Vagina (tissue), 2 donors: ENCODE measurements at regions not wholly inside any gene's neighbourhood (a gene's known extent, or its start where the extent isn't known, plus 50 kb on each side); places are given as distances from the start of the nearest gene placed in this dataset.

ENCODE experiments used
- DNase-seq, 2 donors: peaks; one replicate each; pipeline ENCODE4 v3.0.0-alpha.2; 2017; ENCODE audit errors: extremely low spot score in 2 of 2
- H3K27ac ChIP-seq: fragments of 200-600 bp; sonication (generic); one replicate; pipeline ENCODE4 v1.5.1; 2019
- H3K27me3 ChIP-seq: fragments of 200-600 bp; sonication (generic); one replicate; pipeline ENCODE4 v1.5.1; 2019
- H3K36me3 ChIP-seq, 2 donors: fragments of 200-600 bp; sonication (generic); one replicate each; pipeline ENCODE4 v1.5.1; 2017 to 2019
- H3K4me1 ChIP-seq: fragments of 200-600 bp; sonication (generic); one replicate; pipeline ENCODE4 v1.5.1; 2019
- H3K4me3 ChIP-seq, 2 donors: fragments of 200-600 bp; sonication (generic); 1 replicate in 1 of 2; 2 replicates in 1 of 2; pipeline ENCODE4 v1.5.1; 2016 to 2019
- H3K9me3 ChIP-seq: fragments of 200-600 bp; sonication (generic); one replicate; pipeline ENCODE4 v1.5.1; 2019
- POLR2A ChIP-seq, 2 donors: fragments of 450-650 bp; IDR thresholded peaks; one replicate each; pipeline ENCODE4 v1.6.1; 2017; ENCODE audit warnings: antibody characterized with exemption in 2 of 2, mild to moderate bottlenecking in 2 of 2, moderate library complexity in 2 of 2
- POLR2AphosphoS5 ChIP-seq, 2 donors: sonication (generic); formaldehyde crosslinking; IDR thresholded peaks; one replicate each; pipeline ENCODE4 v1.9.0; 2017; ENCODE audit warnings: antibody characterized with exemption in 2 of 2, mild to moderate bottlenecking in 2 of 2, low read depth in 1 of 2; ENCODE audit not compliant: insufficient read depth in 1 of 2
- intact Hi-C: fragments of 100-400 bp; cut with DNase I; formaldehyde crosslinking; loops from one replicate; pipeline ENCODE4 v1.15.1; 2023
- TF ChIP-seq, protein P1 (sequence below), 3 experiments: fragments of 450-650 bp in 2 of 3; fragments of 200-600 bp in 1 of 3; sonication (generic) in 1 of 3; IDR thresholded peaks; one replicate each; pipeline ENCODE4 v1.5.1; 2017 to 2019; ENCODE audit warnings: antibody characterized with exemption in 3 of 3, mild to moderate bottlenecking in 2 of 3, moderate library complexity in 2 of 3

DNA sequence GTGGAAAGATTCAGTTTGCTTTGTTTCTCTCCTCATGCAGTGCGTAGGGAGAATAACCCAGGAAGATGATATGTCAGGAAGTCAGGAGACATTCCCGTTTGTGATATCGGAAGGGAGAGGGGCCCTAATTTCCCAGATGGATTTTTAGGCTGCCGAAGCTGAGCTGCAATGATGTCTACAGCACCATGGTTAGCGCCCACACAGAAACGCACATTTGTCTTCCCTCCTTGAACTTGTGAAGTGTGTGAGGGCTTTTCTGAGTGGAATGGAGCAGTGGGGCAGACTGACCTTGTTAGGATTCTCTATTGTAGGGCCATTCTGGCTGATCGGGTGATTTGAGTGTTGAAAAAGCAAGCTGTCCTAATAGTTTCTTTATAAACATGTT, 191.3 kb upstream of the ARG1 start:
- TF ChIP-seq, protein P1, sequence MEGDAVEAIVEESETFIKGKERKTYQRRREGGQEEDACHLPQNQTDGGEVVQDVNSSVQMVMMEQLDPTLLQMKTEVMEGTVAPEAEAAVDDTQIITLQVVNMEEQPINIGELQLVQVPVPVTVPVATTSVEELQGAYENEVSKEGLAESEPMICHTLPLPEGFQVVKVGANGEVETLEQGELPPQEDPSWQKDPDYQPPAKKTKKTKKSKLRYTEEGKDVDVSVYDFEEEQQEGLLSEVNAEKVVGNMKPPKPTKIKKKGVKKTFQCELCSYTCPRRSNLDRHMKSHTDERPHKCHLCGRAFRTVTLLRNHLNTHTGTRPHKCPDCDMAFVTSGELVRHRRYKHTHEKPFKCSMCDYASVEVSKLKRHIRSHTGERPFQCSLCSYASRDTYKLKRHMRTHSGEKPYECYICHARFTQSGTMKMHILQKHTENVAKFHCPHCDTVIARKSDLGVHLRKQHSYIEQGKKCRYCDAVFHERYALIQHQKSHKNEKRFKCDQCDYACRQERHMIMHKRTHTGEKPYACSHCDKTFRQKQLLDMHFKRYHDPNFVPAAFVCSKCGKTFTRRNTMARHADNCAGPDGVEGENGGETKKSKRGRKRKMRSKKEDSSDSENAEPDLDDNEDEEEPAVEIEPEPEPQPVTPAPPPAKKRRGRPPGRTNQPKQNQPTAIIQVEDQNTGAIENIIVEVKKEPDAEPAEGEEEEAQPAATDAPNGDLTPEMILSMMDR (IDR thresholded peaks at IDR 0.05): no peak
- no peak for TF ChIP-seq POLR2AphosphoS5 (IDR thresholded peaks at IDR 0.05; ENCODE audit: insufficient read depth in 1 of 2, low read depth in 1 of 2)
- TF ChIP-seq POLR2A (IDR thresholded peaks at IDR 0.05): no peak
- Histone ChIP-seq H3K36me3 (no peaks in the 10 kb centered on the region), H3K4me1 (no peaks in the 10 kb centered on the region), H3K27me3 (no peaks in the 10 kb centered on the region), H3K9me3 (no peaks in the 10 kb centered on the region), H3K27ac (no peak overlapping the region), H3K4me3 (no peak overlapping the region)
- DNase-seq: no peak
- intact Hi-C loops: no loop called here

DNA sequence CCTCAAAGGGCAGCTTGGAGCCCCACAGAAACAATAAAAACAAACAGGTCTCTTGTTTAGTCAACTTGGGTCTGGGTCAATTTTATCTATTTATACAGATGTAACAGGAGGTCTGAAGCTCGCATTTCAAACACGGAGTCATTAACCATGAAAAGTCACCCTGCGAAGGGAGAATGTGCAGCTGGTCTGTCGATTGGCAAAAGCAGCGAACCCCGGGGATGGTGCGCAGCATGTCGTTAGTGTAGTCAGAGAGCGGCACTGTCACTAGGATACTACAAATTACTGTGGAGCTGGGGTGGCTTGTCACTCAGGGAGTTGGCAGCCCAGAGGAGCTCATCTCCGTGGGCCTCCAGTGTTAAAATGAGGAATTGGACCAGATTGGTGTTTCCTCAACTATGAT, 190.4 kb upstream of the ARG1 start:
- H3K4me3 ChIP-seq: no peak overlapping the region
- H3K9me3 ChIP-seq: no peaks in the 10 kb centered on the region
- H3K4me1 ChIP-seq: no peaks in the 10 kb centered on the region
- TF ChIP-seq, protein P1 (IDR thresholded peaks at IDR 0.05): no peak
- TF ChIP-seq POLR2A (IDR thresholded peaks at IDR 0.05): no peak
- TF ChIP-seq POLR2AphosphoS5 (IDR thresholded peaks at IDR 0.05; ENCODE audit: insufficient read depth in 1 of 2, low read depth in 1 of 2): no peak
- H3K27ac ChIP-seq: no peak overlapping the region
- intact Hi-C loops: no loop called here
- no peaks in the 10 kb centered on the region for H3K36me3 ChIP-seq
- DNase-seq: no peak
- H3K27me3 ChIP-seq: no peaks in the 10 kb centered on the region

DNA sequence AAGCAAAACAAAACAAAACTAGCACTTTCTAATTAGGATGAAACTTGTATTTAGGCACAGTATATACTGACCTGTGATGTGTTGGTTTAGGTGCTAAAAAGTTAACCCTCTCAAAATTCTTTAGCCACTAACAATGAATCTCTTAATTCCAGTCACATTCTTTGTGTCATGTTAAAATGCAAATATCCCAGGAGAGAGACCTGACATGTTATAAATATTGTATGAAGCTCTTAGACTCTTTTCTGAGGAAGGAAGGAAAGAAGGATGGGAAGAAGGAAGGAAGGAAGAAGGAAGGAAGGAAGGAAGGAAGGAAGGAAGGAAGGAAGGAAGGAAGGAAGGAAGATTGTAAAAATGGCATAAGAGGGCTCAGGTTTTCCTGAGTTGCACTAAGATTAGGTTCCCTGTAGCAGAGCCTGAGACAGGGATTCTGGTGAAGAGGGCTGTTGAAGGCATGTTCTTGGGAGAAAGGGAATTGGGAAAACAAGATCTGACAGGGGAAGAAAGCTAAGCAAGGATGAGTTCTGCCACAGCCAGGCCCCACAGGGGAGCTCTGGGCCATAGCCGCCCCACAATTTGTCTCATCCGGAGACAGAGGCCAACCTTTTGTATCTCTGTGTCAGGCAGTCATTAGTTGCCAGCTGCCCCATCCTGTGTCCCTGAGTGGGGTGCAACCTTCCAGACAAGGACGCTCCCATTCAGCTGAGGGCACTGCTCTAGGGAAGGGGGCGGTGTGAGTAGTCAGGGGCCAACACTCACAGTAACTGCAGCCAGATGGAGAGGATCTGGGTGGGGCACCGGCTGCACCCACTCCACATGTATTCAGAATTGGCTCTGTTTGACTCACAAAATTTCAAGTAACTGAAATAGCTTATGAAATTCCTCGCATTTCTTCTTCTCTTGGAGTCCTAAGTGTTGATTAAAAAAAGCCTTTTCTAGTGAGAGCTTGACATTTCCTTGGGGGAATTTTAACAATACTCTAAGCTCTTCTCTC, 189.3 kb upstream of the ARG1 start:
- TF ChIP-seq POLR2A (IDR thresholded peaks at IDR 0.05): no peak
- no peak for TF ChIP-seq POLR2AphosphoS5 (IDR thresholded peaks at IDR 0.05; ENCODE audit: insufficient read depth in 1 of 2, low read depth in 1 of 2)
- TF ChIP-seq, protein P1 (IDR thresholded peaks at IDR 0.05): no peak
- intact Hi-C loops: no loop called here

DNA sequence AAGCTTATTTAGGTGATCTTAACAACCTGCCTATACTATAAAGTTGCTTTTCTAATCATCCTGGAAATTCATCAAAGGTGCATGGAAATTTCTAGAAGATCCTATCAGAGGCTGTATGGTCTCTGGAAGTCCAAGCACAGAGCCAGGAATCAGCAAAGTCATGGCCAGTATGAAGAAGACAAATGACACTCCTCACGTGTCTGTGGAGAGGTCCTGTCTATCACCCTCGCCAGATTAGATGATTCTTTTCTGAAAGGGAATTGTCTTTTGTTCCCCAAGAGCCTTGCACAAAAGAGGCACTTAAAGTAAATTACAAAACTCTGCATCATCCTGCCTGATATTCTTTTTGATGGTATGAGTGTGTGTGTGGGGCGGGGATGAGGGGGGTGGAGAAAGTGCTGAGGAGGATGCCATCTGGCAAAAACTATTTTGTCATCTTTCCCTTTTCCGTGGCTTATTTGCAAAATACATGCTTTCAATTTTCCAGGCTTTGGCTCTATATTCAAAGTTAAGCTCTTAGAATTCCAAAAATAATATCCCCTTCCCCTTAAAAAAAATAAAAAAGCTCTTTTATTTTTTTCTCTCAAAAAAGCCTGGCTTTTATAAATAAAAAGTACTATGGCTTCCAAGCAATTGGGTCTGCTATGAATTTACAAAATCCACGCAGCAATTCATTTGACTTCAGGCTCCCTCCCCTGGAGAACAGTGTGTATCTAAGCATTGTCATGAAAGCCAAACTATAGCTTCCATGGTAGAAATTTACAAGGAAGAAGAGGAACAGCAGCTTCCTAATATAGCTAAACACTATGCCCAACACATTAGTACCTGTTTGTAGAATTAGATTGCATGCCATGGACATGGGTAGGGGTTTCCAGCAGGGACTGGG, 185.2 kb upstream of the ARG1 start:
- H3K27ac ChIP-seq: no peak overlapping the region
- no peaks in the 10 kb centered on the region for H3K36me3 ChIP-seq
- H3K27me3 ChIP-seq: no peaks in the 10 kb centered on the region
- no peak for DNase-seq
- H3K4me3 ChIP-seq: no peak overlapping the region
- H3K4me1 ChIP-seq: no peaks in the 10 kb centered on the region
- H3K9me3 ChIP-seq: no peaks in the 10 kb centered on the region
- TF ChIP-seq, protein P1 (IDR thresholded peaks at IDR 0.05): no peak
- TF ChIP-seq POLR2AphosphoS5 (IDR thresholded peaks at IDR 0.05; ENCODE audit: insufficient read depth in 1 of 2, low read depth in 1 of 2) (no peak), POLR2A (IDR thresholded peaks at IDR 0.05) (no peak)
- intact Hi-C loops: no loop called here

More for the DNA sequence above, 189.3 kb upstream of the ARG1 start:
- no peak overlapping the region for H3K27ac ChIP-seq
- no peaks in the 10 kb centered on the region for H3K4me1 ChIP-seq
- H3K27me3 ChIP-seq: no peaks in the 10 kb centered on the region
- no peak for DNase-seq
- H3K9me3 ChIP-seq: no peaks in the 10 kb centered on the region
- no peaks in the 10 kb centered on the region for H3K36me3 ChIP-seq
- H3K4me3 ChIP-seq: no peak overlapping the region
